Upper lobe of right lung (tissue), 1 donor: ENCODE measurements at regions not wholly inside any gene's neighbourhood (a gene's known extent, or its start where the extent isn't known, plus 50 kb on each side); places are given as distances from the start of the nearest gene placed in this dataset.

Experiments used
- ATAC-seq: fragments of 200-7000 bp; cut with Tn5 transposase; one replicate; pipeline ENCODE4 v1.9.1; 2020; ENCODE audit warnings: mild to moderate bottlenecking, moderate library complexity
- DNase-seq: peaks from one replicate; pipeline ENCODE4 v3.0.0-alpha.2; 2020
- H3K27ac ChIP-seq: fragments of 200-600 bp; one replicate; pipeline ENCODE4 v1.8.0; 2022
- H3K27me3 ChIP-seq: fragments of 200-600 bp; one replicate; pipeline ENCODE4 v1.8.0; 2022; ENCODE audit warnings: mild to moderate bottlenecking
- H3K36me3 ChIP-seq: fragments of 200-600 bp; one replicate; pipeline ENCODE4 v1.8.0; 2022
- H3K4me1 ChIP-seq: fragments of 200-600 bp; one replicate; pipeline ENCODE4 v1.8.0; 2022
- H3K4me3 ChIP-seq: fragments of 200-600 bp; one replicate; pipeline ENCODE4 v1.8.0; 2022; ENCODE audit warnings: mild to moderate bottlenecking
- H3K9me3 ChIP-seq: fragments of 200-600 bp; one replicate; pipeline ENCODE4 v1.8.0; 2022
- CTCF ChIP-seq: fragments of 200-600 bp; IDR thresholded peaks from one replicate; pipeline ENCODE4 v1.8.0; 2022; ENCODE audit warnings: antibody characterized with exemption
- intact Hi-C: fragments of 100-400 bp; cut with DNase I; formaldehyde crosslinking; loops from one replicate; pipeline ENCODE4 v1.11.0; 2022
- donor health status: DM: no; HTN: yes; CAD: no; lungs with severe emphysema.

- no peaks in the 10 kb centered on the region for H3K4me1 ChIP-seq
- intact Hi-C loops, result no loop called here
- no peak for TF ChIP-seq CTCF
- no peak overlapping the region for H3K4me3 ChIP-seq
- peaks cover 5% of the 10 kb centered on the region for H3K27me3 ChIP-seq
- ATAC-seq (no peak), DNase-seq (no peak)
- H3K36me3 ChIP-seq, result no peaks in the 10 kb centered on the region
- no peak overlapping the region for H3K27ac ChIP-seq
- H3K9me3 ChIP-seq, result no peaks in the 10 kb centered on the region
Observed at GRCh38 chr17:73943416-73944110, 259.9 kb upstream of the RPL38 start.

DNA sequence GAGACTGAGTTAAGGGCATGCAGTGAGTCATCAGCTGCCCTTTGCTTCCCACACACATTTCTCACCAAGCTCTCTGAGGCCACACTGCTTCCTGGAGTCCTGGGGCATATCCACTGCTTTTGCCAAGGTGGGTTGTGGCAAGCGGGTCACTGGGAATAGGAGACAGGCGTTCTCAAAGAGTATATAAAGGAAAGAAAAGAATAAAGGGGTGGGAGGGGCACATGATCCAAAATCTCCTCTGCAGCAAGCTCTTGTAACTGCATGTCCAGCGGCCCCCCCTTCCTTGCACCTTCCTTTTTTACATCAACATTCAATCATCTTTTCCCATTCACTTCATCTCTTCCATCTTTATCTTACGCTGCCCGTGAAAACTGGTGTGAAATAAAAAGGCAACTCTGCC lies 259.1 kb upstream of the RPL38 start:
- no peak for ATAC-seq
- H3K27me3 ChIP-seq, result peaks cover 5% of the 10 kb centered on the region

DNA sequence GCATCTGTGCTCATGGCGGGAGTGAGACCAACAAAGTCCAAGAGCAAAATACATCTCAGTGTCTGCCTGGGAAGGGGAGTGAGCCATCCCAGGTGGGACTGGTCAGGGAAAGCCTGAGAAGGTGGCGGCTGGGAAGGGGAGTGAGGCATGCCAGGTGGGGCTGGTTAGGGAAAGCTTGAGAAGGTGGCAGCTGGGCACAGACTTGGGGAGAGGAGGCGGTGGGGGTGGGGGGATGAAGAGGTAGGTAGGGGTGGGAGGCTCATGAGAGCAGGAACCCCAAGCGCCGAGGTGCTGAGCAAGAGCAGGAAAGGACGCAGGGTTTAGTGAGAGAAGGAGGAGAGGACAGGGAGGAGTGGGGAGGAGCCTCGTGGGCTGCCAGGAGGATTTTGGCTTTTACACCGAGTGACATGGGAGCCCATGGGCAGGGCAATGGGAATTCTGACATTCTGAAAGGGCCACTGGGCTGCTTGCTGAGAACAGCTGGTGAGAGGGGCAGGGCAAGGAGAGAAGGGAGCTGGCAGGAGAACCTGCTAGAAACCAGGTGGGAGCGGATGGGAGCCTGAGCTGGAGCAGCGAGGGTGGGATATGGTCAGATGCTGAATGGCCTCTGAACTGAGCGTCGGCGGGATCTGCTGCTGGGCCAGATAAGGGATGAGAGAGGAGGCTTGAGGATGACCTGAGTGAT lies 256.1 kb upstream of the RPL38 start:
- intact Hi-C loops, result no loop called here
- no peak for TF ChIP-seq CTCF
- Histone ChIP-seq H3K36me3 (no peaks in the 10 kb centered on the region), H3K9me3 (no peaks in the 10 kb centered on the region), H3K27ac (no peak overlapping the region), H3K4me3 (no peak overlapping the region), H3K27me3 (peaks cover 19% of the 10 kb centered on the region), H3K4me1 (peaks cover 6% of the 10 kb centered on the region)
- DNase-seq (no peak), ATAC-seq (no peak)

More for the DNA sequence above, 259.1 kb upstream of the RPL38 start:
- no peak for TF ChIP-seq CTCF
- H3K9me3 ChIP-seq, result no peaks in the 10 kb centered on the region
- no peaks in the 10 kb centered on the region for H3K36me3 ChIP-seq
- H3K4me1 ChIP-seq, result no peaks in the 10 kb centered on the region
- DNase-seq, result no peak
- intact Hi-C loops, result no loop called here
- no peak overlapping the region for H3K27ac ChIP-seq
- no peak overlapping the region for H3K4me3 ChIP-seq

DNA sequence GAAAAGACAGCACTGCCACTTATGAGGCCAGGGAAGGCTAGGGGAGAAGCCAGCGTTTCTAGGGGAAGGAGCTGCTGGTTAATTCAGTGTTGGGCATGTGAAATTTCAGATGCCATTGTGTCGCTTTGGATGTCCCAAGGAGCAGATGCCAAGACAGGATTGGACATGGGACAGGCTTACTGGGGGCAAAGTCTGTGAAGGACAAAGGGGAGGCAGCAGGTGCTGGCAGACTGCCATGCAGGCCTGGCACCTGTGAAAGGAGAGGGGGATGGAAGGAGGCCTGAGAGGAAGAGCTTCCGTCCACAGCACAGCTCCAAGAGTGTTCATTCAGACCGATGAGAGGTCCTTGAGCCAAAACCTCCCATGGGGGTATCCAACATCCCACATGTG lies 255.5 kb upstream of the RPL38 start:
- no peak overlapping the region for H3K4me3 ChIP-seq
- peaks cover 19% of the 10 kb centered on the region for H3K27me3 ChIP-seq
- intact Hi-C loops, result no loop called here
- no peak for TF ChIP-seq CTCF
- ATAC-seq (no peak), DNase-seq (no peak)
- peaks cover 6% of the 10 kb centered on the region for H3K4me1 ChIP-seq
- H3K9me3 ChIP-seq, result no peaks in the 10 kb centered on the region
- no peaks in the 10 kb centered on the region for H3K36me3 ChIP-seq
- no peak overlapping the region for H3K27ac ChIP-seq

GRCh38 chr17:73949903-73950592 lies 253.4 kb upstream of the RPL38 start:
- no peak for TF ChIP-seq CTCF
- Histone ChIP-seq H3K4me3 (no peak overlapping the region), H3K4me1 (peaks cover 6% of the 10 kb centered on the region), H3K27ac (no peak overlapping the region), H3K36me3 (no peaks in the 10 kb centered on the region), H3K9me3 (no peaks in the 10 kb centered on the region), H3K27me3 (peaks cover 19% of the 10 kb centered on the region)
- no peak for ATAC-seq
- intact Hi-C loops, result loop anchor here (10.0 kb wide), 1 partner anchor 305 kb away; the partner anchor contains the start of gene SDK2
- DNase-seq, result no peak
